Adrenal gland (tissue), 9 donors: ENCODE measurements at regions not wholly inside any gene's neighbourhood (a gene's known extent, or its start where the extent isn't known, plus 50 kb on each side); places are given as distances from the start of the nearest gene placed in this dataset.

ENCODE experiments used
- DNase-seq, 7 donors: peaks; one replicate each; pipeline ENCODE4 v3.0.0-alpha.2; 2019 to 2020
- H3K27ac ChIP-seq, 5 donors: fragments of 200-600 bp; sonication (generic) in 4 of 5; 1 replicate in 3 of 5; 2 replicates in 2 of 5; pipeline versions ENCODE4 v1.5.1 to v1.8.0; 2016 to 2020; ENCODE audit warnings: mild to moderate bottlenecking in 1 of 5
- H3K27me3 ChIP-seq: fragments of 200-600 bp; 2 replicates; pipeline ENCODE4 v1.8.0; 2021
- H3K36me3 ChIP-seq, 2 donors: fragments of 200-600 bp; replicated peaks in 1 of 2; 1 replicate in 1 of 2; 2 replicates in 1 of 2; pipeline versions ENCODE4 v1.5.1 to v1.8.0; 2018 to 2022
- H3K4me1 ChIP-seq, 2 donors: fragments of 200-600 bp; replicated peaks in 1 of 2; 1 replicate in 1 of 2; 2 replicates in 1 of 2; pipeline versions ENCODE4 v1.5.1 to v1.8.0; 2018 to 2021
- H3K4me3 ChIP-seq, 4 donors: fragments of 200-600 bp; sonication (generic) in 3 of 4; one replicate each; pipeline ENCODE4 v1.5.1; 2016 to 2018
- H3K9me3 ChIP-seq, 3 donors: fragments of 200-600 bp; sonication (generic) in 1 of 3; replicated peaks in 1 of 3; 1 replicate in 2 of 3; 2 replicates in 1 of 3; pipeline versions ENCODE4 v1.5.1 to v1.8.0; 2016 to 2021
- CTCF ChIP-seq, 6 experiments: fragments of 450-650 bp in 4 of 6; fragments of 200-600 bp in 2 of 6; sonication (generic) in 1 of 6; IDR thresholded peaks; 1 replicate in 5 of 6; 2 replicates in 1 of 6; pipeline versions ENCODE4 v1.5.1 to v1.8.0; 2016 to 2021; ENCODE audit warnings: antibody characterized with exemption in 6 of 6, mild to moderate bottlenecking in 2 of 6, moderate library complexity in 1 of 6
- POLR2A ChIP-seq, 2 donors: fragments of 450-650 bp; IDR thresholded peaks; one replicate each; pipeline ENCODE4 v1.6.1; 2017; ENCODE audit warnings: antibody characterized with exemption in 2 of 2, mild to moderate bottlenecking in 2 of 2, moderate library complexity in 1 of 2
- WGBS, 4 donors: extraction: QIAGEN DNeasy Blood & Tissue Kit in 2 of 4; methylation state at CpG; one replicate each; pipeline versions ENCODE4 v1.1.5 to v1.1.7; 2013 to 2017; 5-methylcytosine and 5-hydroxymethylcytosine counted together
- intact Hi-C, 2 donors: fragments of 100-400 bp; cut with DNase I; formaldehyde crosslinking; loops; one replicate each; pipeline versions ENCODE4 v1.14.1 to v1.15.0; 2022 to 2023
- donor health status: healthy with polysubstance abuse.
- donor health status: Bipolar disorder and iron deficiency.
- donor health status: DM: yes; HTN: yes; CAD: no.
- donor health status: DM: no; HTN: no; CAD: no.
- donor health status: DM: no; HTN: no; CAD: no.

DNA sequence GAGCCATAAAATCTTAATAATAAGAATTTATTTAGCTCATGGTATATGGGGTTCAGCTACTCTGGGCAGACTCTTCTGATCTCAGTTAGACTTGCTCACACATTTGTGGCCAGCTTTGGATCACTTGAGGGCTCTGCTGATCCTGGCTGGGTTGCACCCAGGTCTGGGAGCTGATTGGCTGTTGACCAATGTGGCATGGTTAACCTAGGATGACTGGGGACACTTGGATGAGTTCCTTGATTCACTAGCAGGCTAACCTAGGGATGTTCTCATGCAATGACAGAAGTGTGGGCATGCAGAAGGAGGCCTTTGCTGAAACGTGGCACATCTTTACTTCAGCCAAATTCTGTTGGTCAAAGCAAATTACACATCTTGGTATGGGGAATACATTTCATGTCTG, 569.5 kb downstream of the UTRN start:
- intact Hi-C loops, result no loop called here
- H3K36me3 ChIP-seq, result peaks cover 0 to 4% of the 10 kb centered on the region in 2 donors
- H3K4me1 ChIP-seq, result no peaks in the 10 kb centered on the region
- no peak overlapping the region for H3K4me3 ChIP-seq
- H3K27ac ChIP-seq, result no peak overlapping the region
- H3K27me3 ChIP-seq, result no peaks in the 10 kb centered on the region
- H3K9me3 ChIP-seq, result peaks cover 0 to 4% (median 0%) of the 10 kb centered on the region in 3 donors
- DNase-seq, result no peak
- TF ChIP-seq CTCF (IDR thresholded peaks at IDR 0.05) (no peak), POLR2A (IDR thresholded peaks at IDR 0.05) (no peak)
- WGBS, 4 donors, result 75 to 92% (median 81%) methylated on average over 1 of the region's 1 CpG

DNA sequence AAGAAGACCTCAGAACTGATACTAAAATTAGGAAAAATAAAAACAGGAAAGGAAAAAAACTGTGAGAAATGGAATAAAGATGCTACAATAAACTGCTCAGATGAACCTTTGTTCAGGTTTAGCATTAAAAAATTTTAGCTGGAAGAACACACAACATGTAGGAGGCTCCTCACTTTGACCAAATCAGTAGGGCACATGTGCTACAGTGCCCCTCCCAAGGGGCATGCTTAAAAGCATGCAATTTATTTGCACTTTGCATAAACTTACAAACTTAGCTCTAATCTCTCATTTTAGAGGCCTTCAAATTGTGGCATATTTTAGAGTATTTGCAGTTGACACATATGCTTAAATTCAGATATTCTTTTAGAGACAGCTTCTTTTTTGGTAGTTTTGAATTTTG, 570.2 kb downstream of the UTRN start:
- DNase-seq, result no peak

DNA sequence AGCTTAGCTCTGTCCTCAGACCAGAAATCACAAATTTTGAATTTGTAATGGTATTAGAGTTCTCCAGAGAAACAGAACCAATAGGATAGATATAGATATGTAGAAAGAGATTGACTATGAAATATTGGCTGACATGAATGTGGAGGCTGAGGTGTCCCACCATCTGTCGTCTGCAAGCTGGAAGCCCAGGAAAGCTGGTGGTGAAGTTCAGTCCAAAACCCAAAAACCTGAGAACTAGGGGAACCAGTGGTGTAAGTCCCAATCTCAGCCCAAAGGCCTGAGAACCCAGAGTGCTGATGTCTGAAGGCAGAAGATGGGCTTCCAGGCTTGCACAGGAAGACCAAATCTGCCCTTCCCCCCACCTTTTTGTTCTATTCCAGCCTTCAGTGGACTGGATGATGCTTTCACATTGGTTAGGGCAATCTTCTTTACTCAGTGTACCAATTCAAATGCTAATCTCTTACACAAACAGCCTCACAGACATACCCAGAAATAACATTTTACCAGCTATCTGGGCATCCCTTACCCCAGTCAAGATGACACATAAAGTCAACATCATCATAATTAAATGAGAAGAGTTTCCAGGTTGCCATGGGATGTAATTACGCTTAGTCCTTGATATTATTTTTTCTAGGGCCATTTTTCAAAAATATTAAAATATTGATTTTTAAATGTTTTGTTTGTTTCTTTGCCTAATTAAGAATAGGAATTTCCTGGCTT, 570.8 kb downstream of the UTRN start:
- TF ChIP-seq CTCF (IDR thresholded peaks at IDR 0.05), result no peak
- H3K27ac ChIP-seq, result no peak overlapping the region
- H3K4me1 ChIP-seq, result no peaks in the 10 kb centered on the region
- no peak for DNase-seq
- peaks cover 0 to 3% (median 0%) of the 10 kb centered on the region in 3 donors for H3K9me3 ChIP-seq
- H3K27me3 ChIP-seq, result no peaks in the 10 kb centered on the region
- peaks cover 0 to 4% of the 10 kb centered on the region in 2 donors for H3K36me3 ChIP-seq
- WGBS, 4 donors, result 90 to 98% (median 96%) methylated on average over 2 of the region's 2 CpGs
- intact Hi-C loops, result no loop called here
- H3K4me3 ChIP-seq, result no peak overlapping the region

More for the DNA sequence above, 570.2 kb downstream of the UTRN start:
- intact Hi-C loops, result no loop called here
- TF ChIP-seq CTCF (IDR thresholded peaks at IDR 0.05) (no peak), POLR2A (IDR thresholded peaks at IDR 0.05) (no peak)
- Histone ChIP-seq H3K4me3 (no peak overlapping the region), H3K4me1 (no peaks in the 10 kb centered on the region), H3K9me3 (peaks cover 0 to 4% (median 0%) of the 10 kb centered on the region in 3 donors), H3K27me3 (no peaks in the 10 kb centered on the region), H3K27ac (no peak overlapping the region), H3K36me3 (peaks cover 0 to 4% of the 10 kb centered on the region in 2 donors)

DNA sequence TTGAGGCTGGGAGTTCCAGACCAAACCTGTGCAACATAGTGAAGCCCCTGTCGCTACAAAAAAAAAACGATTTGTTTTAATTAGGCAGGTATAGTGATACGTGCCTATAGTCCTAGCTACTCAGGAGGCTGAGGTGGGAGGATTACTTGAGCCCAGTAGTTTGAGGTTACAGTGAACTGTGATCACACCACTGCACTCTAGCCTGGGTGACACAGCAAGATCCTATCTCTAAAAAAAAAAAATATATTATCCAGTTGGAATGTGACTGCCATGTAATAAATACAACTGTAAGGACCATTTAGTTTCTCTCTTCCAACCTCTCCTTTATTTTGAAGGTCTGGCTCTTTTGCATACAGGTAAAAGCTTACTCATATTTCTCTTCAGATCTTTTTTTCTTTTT, 571.5 kb downstream of the UTRN start:
- intact Hi-C loops, result no loop called here
- WGBS, 4 donors, result 86 to 93% (median 89%) methylated on average over 3 of the region's 3 CpGs
- H3K9me3 ChIP-seq, result no peaks in the 10 kb centered on the region
- H3K27ac ChIP-seq, result no peak overlapping the region
- DNase-seq, result no peak
- H3K36me3 ChIP-seq, result peaks cover 0 to 4% of the 10 kb centered on the region in 2 donors
- no peak overlapping the region for H3K4me3 ChIP-seq
- H3K4me1 ChIP-seq, result no peaks in the 10 kb centered on the region
- no peak for TF ChIP-seq CTCF (IDR thresholded peaks at IDR 0.05)
- TF ChIP-seq POLR2A (IDR thresholded peaks at IDR 0.05), result no peak
- H3K27me3 ChIP-seq, result no peaks in the 10 kb centered on the region
